ENCODE measurements at regions not wholly inside any gene's neighbourhood (a gene's known extent, or its start where the extent isn't known, plus 50 kb on each side); places are given as distances from the start of the nearest gene placed in this dataset.

DNA sequence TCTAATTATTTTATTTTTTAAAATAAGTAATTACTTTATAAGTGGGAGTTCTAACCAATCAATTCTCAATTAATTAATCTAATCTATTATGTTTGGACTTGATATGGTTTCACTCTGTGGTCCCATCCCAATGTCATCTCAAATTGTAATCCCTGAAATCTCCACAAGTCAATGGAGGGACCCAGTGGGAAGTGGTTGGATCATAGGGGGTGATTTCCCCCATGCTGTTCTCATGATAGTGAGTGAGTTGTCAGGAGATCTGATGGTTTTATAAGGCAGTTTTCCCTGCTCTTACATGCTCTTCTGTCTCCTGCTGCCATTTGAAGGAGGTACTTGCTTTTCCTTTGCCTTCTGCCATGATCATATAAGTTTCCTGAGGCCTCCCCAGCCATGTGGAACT is 836.1 kb downstream of the GALC start:
- DNase-seq, result no peak

DNA sequence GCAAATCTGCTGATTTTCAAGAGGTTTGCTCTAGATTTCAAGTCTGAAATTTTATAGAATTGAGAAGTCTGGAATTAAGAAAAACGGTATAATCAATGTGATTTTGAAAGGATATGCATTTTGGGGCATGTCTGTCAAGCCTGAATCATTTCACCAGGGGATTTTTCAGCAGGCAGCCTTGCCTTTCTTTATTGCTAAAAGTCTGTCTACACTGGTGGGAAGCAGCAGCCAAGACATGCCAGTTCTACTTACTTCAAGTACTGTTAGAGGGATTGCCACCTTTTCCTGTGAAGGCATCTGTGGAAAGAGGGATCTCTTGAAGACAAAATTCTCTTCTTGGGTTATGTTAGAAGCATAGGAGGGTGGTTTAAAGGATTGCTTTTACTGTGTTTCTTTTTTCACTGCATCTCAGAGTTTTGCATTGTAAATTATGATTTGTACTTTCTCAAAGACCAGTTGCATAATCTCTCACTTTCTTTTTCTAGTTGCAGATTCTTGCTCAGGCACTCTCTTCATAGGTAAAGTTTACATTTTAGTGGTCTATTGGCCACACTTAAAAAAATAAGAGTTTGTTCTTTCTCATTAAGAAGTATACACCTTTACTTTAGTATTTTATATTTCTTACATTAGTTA is 837.0 kb downstream of the GALC start:
- DNase-seq, result no peak

DNA sequence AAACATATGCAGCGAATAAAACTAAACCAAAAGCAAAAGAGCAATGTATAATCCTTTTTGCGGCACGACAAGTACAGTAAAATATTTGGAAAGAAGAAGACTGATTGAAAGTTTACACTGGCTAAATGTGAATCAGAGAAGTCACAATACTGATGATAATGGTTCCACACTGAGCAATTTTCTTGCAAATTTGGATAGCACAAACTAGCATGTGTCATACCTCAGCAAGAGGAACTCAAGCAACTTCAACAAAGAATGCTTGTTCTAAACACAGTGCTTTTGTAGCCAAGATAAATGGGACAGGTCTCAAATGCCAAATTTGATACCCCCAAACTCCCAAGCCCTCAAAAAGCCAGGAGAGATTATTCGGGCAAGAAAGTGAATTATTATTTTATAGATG is 839.1 kb downstream of the GALC start:
- no peak for DNase-seq

DNA sequence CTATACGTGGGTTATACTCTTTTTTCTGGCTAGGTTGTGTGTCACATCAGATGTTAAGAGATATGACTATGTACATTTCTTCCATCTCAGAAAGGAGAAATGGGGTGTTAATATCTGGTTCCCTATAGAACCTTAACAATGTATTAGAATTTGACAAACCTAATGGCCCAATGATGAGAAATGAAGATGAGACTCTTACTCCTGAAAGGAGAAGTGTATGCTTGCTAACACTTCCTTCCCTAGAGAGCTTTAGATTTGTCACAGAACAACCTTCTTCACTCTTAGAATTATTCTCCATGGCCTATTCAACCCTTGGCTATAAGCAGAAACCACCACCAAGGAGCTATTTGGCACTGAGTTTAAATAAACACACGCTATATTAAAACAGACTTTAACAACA is 839.6 kb downstream of the GALC start:
- DNase-seq, result no peak

DNA sequence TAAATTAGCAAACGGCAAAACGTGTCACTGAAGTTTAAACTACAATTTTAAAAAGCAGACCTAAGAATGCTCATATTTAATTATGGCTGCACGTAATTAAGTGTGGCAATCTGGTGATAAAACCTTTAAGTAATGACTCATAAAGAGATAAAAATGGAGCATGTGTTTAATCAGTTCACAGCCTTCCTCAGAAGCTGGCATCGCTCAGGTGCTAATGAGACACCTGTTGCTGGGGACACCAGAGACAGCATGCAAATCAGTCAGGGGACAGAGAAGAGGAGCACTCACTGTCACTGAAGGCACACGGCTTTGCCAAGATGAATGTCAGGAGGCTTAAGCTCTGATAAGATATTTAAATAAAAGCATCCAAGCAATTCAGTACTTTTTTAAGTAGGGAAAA is 840.3 kb downstream of the GALC start:
- no peak for DNase-seq

DNA sequence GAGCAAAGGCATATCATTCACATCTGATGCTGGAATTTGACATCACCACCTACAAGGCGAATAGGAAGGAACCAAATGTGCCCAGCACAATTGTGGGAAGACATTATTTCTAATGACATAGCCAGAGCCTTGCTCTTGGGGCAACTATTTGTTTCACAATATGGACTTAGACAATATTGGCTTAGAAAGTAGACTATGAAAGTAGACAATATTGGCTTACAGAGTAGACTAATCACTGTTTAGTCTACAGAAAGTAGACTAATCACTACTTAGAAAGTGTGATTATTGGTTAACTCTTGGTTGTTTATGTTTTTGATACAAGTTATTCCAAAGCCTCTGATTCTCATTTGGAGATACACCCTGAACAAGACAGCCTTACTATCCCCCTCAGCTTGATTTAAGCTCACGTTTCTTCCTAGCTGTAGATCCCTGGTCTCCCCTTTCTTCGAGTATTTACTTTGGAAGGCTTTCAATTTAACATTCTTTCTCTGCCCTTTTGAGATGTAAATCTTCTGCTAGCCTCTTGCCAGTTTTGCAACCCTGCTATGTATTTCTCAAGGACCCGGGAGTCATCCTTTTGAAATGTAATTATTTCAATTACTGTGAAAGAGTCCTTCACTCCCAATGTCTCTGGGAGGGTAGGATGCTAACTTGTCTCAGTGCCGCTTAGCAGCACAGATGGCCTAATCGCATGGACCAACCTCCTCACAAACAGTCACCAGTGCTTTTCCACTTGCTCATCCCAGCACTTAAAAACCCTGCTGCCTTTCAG is 843.2 kb downstream of the GALC start:
- DNase-seq, result no peak

DNA sequence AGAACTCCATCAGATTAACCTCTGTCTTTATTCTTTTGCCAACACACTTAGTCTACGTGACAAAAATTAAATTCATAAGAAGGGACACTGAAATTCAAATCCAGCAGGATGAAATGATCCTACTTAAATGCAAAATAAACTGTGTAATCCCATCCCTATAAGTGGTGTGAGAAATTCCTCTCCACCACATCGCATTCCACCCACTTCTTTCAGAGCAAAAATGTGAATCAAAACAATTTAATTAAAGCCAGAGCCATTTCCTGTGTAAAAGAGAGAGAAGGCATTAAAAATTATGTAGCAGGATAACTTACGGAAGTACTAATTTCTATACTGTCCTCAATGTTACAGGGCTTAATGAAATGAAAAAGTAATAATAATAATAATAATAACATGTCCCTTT is 844.3 kb downstream of the GALC start:
- DNase-seq, result no peak

DNA sequence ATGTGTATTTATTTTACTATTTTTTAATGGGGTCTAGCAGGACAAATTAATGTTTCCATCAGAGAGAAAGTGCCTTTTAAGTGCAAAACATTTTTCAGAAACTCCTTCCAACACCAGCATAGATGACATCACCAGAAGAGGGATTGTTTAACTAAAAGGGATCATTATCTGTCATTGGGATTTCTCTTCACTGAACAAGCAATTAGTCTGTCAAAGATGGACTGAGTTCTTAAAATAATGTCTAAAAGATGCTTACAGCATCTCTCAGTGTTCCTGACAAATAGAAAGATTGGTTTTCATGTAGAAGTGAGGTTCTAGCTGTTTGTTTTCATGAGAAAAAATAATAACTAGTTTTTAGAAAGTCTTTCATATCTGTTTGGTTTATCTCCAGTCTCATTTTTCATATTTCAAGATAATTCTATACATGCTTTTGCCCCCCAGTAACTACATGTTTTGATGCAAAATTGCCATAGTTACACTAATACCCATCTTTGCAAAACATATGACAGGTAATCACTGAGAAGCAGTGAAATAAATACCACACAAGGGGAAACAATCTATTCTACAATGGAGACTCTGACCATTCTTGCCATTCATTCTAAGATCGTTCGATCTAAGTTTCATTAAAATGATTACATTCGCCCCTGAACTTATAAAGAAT is 850.3 kb downstream of the GALC start:
- peak; percentile 20 for DNase-seq

DNA sequence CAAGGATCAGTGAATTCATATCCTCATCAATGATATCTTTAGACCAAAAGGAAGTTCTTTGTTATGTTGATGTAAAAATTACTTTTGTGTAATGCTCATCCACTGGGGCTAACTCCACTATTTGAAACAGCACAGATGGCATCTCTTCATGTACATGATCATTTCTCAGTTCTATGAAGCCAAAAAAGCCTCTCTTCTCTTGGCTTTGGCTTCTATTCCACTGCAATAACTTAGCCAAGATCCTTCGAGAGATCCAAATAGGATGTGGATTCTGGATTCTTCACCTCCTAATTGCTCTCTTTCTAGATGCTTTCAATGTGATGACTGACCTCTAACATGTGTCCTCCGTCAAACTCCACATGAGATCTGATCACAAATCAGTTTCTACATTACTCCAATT is 851.2 kb downstream of the GALC start:
- peak; percentile 14 for DNase-seq

DNA sequence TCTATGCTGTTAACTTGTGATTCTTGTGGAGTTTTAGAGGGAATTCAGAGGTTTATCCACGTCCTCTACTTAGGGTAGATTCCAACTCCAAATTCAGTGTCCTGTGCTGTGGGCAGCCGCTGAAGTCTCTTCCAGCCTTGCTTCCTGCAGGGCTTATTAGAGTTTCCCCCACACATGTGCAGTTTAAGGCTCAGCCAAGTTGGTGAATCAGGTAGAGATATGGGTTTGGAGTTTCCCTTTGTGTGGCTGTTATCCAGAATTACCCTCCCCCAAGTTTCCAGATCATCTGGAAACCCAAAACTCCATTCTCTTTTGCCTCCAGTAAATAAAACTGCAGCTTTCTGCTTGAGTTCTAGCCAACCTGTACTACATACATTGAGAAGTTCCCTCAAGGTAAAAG is 853.7 kb downstream of the GALC start:
- no peak for DNase-seq

DNA sequence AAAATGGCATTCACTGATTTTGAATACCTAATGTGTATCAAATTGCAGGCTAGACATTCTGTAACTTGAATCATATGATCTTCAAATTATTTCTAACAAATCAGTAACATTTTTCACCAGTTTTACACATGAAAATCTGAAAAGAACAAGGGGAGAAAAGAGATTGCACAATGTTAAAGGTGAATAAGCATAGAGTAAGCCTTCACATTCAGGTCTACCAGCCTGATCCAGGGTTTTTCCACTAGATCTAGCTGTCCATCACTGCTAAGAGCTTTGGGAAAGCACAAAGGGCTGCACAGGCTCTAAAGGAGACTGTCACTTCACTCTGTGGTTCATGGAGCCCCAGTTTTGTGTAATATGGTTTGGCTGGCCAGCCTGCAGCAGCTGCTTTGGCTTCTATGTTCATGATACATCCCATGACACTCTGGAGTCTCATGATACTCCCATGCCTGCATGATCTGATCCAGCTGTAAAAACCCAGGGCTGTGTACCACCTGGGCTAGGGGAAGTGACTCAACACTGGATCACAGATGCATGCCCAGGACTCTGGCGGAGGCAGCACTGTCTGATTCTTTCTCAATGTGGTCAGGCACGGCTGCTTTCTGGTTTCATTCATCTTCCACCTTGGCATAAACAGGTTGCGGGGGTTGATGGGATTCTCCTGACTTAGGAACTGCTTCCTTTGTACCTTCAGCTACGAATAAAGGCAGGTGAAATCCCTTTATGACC is 859.7 kb downstream of the GALC start:
- peak; percentile 71 for DNase-seq

DNA sequence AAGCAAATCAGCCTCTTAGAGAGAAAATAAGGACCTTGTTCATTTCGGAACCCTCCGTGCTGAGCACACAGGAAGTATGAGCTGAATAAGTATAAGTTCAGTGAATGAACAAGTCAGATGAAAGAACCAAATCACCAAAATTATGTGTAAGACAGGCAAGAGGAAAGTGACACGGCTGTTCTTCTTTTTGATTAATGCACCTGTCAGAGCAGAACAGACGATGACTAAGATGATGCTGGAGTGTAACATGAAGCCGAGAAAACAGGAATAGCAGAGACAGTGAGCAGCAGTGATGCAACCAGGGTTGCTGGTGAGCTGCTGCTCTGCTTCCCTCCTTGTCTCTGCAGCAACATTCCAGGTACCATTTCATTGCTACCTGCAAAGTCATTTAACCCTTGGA is 861.1 kb downstream of the GALC start:
- DNase-seq, result peak; percentile 52

DNA sequence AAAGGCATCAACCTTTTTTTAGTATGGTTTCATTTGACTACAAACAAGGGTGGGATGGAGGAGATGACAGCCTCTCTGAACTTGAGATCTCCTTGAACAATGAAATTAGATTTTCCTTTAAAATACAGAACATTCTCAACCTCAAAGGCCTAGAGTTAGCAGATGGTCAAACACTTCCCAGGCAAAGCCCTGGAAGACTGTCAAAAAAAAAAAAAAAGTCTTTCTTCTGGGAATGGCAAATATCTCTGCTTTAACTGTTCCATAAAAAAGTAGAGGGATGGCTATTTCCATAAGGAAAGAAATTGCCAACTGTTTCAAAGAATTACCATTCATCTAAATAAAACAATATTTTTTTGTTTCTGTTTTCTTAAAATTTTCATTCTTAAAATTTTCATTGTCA is 870.8 kb downstream of the GALC start:
- no peak for DNase-seq

DNA sequence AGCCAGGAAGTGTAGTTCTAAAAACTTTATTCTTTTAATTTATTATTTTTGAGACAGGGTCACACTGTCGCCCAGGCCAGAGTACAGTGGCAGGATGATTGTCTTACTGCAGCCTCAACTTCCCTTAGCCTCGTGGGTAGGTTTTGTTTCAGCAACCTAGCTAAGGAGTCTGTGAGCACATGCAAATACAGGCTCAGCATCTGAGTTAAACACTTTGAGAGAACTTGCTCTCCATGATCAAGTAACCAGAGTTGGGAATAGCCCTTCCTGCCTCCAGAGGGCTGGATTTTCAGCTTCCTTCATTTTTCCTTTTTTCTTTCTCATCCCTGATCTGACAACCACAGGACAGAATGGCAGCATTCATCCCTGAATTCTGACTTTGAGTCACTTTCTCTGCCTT is 871.3 kb downstream of the GALC start:
- DNase-seq, result no peak

DNA sequence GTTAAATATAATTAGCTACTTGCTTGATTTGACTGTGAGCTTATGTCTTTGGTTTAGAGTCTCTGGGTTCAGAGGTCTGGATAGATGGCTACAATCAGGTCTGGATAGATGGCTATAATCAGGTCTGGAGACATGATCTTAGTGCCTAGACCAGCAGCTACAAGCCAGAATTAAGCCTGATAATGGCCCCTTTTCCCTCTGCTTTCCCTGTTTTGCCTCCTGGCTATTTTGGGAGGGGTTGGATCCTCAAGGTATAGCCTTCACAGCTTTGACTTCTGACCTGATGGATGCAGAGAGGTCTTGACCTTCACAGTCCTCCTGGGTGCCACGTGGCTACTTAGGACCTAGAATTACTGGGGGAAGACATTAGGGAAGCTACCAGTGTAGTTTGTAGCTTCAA is 877.7 kb downstream of the GALC start:
- DNase-seq, result no peak

DNA sequence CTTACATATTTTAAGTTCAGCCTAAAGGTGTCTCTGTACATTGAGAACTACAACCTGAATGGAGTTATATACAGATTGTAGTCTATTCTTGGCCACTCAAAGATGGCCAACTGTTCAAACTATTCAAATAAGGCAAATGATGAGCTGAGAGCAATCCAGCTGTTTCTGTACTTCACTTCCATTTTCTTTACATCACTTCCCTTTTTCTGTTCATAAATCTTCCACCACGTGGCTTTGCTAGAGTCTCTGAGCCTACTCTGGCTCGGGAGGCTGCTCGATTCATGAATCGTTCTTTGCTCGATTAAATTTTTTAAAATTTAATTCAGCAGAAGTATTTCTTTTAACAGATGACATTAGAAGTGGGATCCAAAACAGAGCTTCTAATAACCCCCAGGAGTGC is 879.7 kb downstream of the GALC start:
- DNase-seq, result no peak

DNA sequence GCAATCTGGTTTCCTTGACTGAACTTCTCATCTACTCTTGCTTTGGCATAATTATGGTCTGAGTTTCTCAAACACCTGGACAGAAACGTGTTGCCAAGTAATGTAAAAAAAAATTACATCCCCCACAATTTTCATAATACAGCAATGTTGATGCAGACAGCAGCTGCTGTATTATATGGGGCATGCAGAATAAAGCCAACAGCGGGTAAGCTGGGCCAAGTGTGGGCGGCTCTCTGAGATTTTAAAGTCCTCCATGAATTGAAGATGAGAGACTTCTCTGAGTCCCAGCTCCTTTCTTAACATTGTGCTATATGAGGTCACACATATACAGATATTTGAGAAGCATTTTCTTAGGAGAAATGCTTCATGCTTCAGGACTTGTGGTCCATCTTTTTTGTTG is 881.2 kb downstream of the GALC start:
- DNase-seq, result peak; percentile 65

DNA sequence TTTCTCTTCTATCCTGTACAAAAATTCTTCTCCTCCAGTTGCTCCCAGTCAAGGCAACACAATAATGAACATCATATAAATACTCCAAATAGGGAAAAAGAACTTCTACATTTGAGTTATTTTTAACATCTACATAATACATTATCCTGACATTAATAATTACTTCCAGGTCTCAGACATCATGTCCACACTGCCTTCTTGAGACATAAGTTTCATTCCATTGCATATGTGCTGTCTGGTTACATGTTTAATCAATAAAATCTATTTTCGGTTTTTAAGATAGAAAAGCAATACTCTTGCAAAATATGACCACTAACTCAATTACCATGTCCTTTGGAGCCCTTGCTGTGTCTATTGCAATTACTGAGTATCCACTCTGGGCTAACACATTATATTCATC is 881.9 kb downstream of the GALC start:
- no peak for DNase-seq

DNA sequence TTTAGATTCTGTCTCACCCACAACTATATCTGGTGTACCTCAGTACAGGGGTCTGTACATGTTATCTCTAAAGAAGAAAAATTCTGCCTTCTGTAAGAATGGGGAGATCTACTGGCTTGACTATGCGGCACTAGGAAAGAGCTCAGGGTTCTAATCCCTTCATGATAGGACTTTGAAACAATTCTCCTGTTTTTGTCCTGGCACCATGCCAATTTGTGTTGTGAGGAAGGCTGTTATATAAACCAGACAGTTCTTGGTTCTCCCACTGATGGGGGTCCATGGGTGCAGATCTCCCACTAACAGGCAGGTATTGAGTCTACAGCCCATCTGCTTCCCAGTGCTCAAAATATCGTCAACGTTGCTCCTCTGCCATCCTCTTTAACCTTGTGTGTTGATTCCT is 883.7 kb downstream of the GALC start:
- no peak for DNase-seq

DNA sequence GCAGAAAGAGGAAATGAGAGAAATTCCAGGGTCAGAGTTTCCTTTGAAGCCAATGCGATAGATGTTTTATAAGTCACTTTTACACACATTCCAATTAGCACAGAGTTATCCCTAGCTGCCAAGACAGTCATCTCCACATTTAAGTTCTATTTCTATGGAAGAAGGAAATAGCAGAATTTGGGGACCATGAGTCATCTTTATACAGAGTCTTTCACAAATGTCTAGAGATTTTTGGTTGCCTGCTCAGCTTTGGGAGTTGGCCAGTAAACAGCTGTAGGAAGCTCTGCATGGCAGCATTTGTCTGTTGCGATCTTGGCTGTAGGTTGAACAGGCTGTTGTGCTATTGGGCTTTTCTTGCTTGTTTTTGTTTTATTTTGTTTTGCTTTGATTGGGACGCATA is 884.3 kb downstream of the GALC start:
- DNase-seq, result peak; percentile 29

DNA sequence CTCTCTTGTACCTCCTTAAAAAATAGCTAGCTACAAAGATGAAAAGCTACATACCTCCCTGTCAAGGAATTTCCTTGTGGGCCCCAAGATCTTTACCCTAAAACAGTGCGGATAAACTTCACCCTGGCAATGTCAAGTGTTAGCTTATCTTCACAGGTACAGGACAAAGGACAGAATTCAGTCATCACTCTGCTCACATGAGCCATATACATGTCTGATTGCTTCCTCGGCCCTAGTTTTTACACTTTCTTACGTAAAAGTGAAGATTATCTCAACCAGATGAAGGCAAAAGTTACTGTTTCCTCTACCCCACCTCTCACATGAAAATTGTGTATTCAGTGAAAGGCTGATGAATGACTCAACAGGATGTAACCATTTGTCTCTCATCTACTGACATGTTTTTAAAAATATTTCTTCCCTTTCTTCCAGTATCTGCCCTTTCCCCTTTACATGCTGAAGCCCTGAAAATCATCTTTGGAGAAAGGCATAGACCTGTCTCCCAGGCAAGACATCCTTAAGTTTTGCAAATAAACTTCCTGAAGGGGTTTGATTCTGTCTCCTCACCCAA is 890.1 kb downstream of the GALC start:
- no peak for DNase-seq

DNA sequence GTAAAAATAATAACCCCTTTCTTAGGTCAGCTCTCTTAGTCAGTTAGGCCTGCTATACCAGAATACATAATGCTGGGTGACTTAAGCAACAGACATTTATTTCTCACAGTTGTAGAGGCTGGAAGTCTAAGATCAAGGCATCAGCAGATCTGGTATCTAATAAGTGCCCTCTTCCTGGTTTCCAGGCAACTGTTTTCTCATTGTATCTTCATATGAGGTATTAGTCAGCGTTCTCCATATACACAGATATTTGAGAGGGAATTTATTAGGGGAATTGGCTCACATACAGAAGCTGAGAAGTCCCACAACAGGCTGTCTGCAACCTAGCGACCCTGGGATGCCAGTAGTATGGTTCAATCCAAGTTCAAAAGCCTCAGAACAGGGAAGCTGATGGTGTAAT is 896.0 kb downstream of the GALC start:
- DNase-seq, result no peak

DNA sequence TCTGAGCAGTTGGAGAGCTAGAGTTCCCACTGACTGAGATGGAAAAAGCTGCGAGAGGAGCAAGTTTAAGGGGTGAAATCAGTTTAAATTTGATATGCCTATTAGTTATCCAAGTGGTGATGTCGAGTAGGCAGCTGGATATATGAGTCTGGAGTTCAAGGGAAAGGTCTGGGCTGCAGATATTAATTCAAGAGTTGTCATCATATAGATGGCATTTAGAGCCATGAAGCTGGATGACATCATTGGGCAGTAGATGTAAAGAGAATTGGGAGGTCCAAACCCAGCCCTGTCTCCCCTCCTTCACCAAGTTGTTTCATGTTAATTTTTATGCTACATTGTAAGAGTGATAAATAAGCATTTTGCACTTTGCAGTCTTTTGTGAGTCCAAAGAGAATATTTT is 898.1 kb downstream of the GALC start:
- peak; percentile 25 for DNase-seq
